Osteocyte (in vitro differentiated cells): ENCODE measurements at regions not wholly inside any gene's neighbourhood (a gene's known extent, or its start where the extent isn't known, plus 50 kb on each side); places are given as distances from the start of the nearest gene placed in this dataset.

ENCODE experiments used
- DNase-seq: peaks from one replicate; pipeline ENCODE4 v3.0.0; 2021; ENCODE audit warnings: mixed read lengths; ENCODE audit not compliant: unreplicated experiment; ENCODE audit errors: extremely low spot score
- H3K27ac Mint-ChIP-seq: one replicate; pipeline ENCODE4 v1.8.0; 2021; ENCODE audit warnings: mild to moderate bottlenecking, mixed read lengths; ENCODE audit not compliant: unreplicated experiment
- H3K27me3 Mint-ChIP-seq: one replicate; pipeline ENCODE4 v1.8.0; 2021; ENCODE audit warnings: mixed read lengths; ENCODE audit not compliant: unreplicated experiment
- H3K36me3 Mint-ChIP-seq: one replicate; pipeline ENCODE4 v1.8.0; 2021; ENCODE audit warnings: mixed read lengths; ENCODE audit not compliant: unreplicated experiment
- H3K4me1 Mint-ChIP-seq: one replicate; pipeline ENCODE4 v1.8.0; 2021; ENCODE audit warnings: mixed read lengths; ENCODE audit not compliant: unreplicated experiment
- H3K4me3 Mint-ChIP-seq: one replicate; pipeline ENCODE4 v1.8.0; 2021; ENCODE audit warnings: mild to moderate bottlenecking, moderate library complexity, mixed read lengths; ENCODE audit not compliant: unreplicated experiment
- H3K9me3 Mint-ChIP-seq: one replicate; pipeline ENCODE4 v1.8.0; 2021; ENCODE audit warnings: mixed read lengths; ENCODE audit not compliant: unreplicated experiment
- CTCF ChIP-seq: fragments of 200-600 bp; sonication (generic); IDR thresholded peaks from 2 replicates; pipeline ENCODE4 v1.5.0; 2021; ENCODE audit warnings: antibody characterized with exemption, mild to moderate bottlenecking, moderate library complexity

DNA sequence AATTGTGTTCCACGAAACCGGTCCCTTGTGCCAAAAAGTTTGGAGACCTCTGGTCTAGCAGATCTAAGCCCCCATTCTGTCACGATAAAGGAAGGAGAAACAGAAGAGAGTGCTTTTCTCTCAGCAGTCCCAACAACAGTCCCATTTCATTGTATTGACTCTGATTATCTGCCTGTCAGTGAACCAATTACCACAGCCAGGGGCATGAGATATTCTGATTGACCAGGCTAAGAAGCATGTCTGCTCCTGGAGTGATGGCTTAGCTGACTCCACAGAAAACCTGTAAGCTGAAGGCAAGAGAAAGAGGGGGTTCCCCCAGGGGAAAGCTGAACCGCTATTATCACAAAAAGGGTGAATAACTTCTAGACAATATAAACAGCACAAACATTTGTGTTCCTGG is 765.4 kb downstream of the SORCS1 start:
- no peak for TF ChIP-seq CTCF
- DNase-seq, result no peak
- no peaks in the 10 kb centered on the region for H3K36me3 Mint-ChIP-seq
- H3K9me3 Mint-ChIP-seq, result no peaks in the 10 kb centered on the region
- H3K27me3 Mint-ChIP-seq, result no peaks in the 10 kb centered on the region
- H3K4me1 Mint-ChIP-seq, result no peaks in the 10 kb centered on the region
- no peak overlapping the region for H3K27ac Mint-ChIP-seq
- no peak overlapping the region for H3K4me3 Mint-ChIP-seq

DNA sequence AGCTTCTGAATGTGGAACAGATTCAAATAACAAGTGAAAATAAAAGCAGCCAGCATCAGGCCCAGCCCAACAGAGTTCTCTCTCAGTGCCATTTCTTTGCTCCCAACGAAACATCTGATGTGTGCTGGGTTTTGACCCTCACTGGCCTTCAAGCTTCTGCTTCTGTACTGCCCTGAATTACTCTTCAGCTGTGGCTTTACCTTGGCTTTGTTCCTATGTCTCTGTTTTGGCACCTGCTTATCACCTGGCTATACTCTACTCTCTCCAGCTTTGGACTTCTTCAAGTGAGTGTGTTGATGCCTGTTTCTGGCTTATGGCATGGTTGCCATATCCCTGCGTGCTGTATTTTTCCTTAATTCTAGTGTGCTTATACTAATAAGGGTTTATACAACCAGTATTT is 768.3 kb downstream of the SORCS1 start:
- TF ChIP-seq CTCF, result no peak

GRCh38 chr10:106395041-106395749 is 769.3 kb downstream of the SORCS1 start:
- H3K4me1 Mint-ChIP-seq, result no peaks in the 10 kb centered on the region
- DNase-seq, result no peak

More for the DNA sequence above, 768.3 kb downstream of the SORCS1 start:
- no peak for DNase-seq
- no peaks in the 10 kb centered on the region for H3K9me3 Mint-ChIP-seq
- H3K27me3 Mint-ChIP-seq, result peaks cover 1% of the 10 kb centered on the region
- H3K36me3 Mint-ChIP-seq, result no peaks in the 10 kb centered on the region
- H3K27ac Mint-ChIP-seq, result no peak overlapping the region
- H3K4me1 Mint-ChIP-seq, result no peaks in the 10 kb centered on the region
- H3K4me3 Mint-ChIP-seq, result no peak overlapping the region

DNA sequence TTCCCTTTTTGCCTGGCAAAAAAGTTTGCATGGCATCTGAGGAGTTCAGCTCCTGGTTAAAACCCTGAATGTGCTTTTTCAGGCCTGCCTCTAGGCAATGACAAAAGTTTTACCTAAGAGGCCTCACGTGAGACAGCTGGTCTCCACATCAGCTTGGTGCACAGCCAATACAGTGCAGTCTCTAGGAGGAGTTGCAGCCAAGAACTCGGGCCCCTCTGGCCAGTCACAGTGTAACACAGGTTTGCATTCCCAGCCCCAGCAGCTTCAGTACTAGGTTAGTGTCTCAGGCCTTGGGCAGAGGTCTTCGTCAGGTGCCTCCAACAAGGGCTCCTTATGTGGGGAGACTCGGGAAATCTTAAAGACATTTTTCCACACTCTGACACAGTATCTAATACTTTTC is 771.7 kb downstream of the SORCS1 start:
- no peaks in the 10 kb centered on the region for H3K9me3 Mint-ChIP-seq
- no peak for TF ChIP-seq CTCF
- H3K36me3 Mint-ChIP-seq, result no peaks in the 10 kb centered on the region
- no peaks in the 10 kb centered on the region for H3K4me1 Mint-ChIP-seq
- DNase-seq, result no peak
- no peak overlapping the region for H3K4me3 Mint-ChIP-seq
- H3K27me3 Mint-ChIP-seq, result peaks cover 1% of the 10 kb centered on the region
- H3K27ac Mint-ChIP-seq, result no peak overlapping the region

More at GRCh38 chr10:106395041-106395749, 769.3 kb downstream of the SORCS1 start:
- Mint-ChIP-seq H3K9me3 (no peaks in the 10 kb centered on the region), H3K36me3 (no peaks in the 10 kb centered on the region), H3K27me3 (peaks cover 1% of the 10 kb centered on the region), H3K4me3 (no peak overlapping the region), H3K27ac (no peak overlapping the region)
- no peak for TF ChIP-seq CTCF

- Mint-ChIP-seq H3K4me1 (no peaks in the 10 kb centered on the region), H3K36me3 (no peaks in the 10 kb centered on the region), H3K9me3 (no peaks in the 10 kb centered on the region), H3K4me3 (no peak overlapping the region), H3K27me3 (no peaks in the 10 kb centered on the region), H3K27ac (no peak overlapping the region)
- TF ChIP-seq CTCF, result no peak
- no peak for DNase-seq
Observed at GRCh38 chr10:106387063-106387462, 777.4 kb downstream of the SORCS1 start.
